Astrocyte of the spinal cord (primary cell): ENCODE measurements at regions not wholly inside any gene's neighbourhood (a gene's known extent, or its start where the extent isn't known, plus 50 kb on each side); places are given as distances from the start of the nearest gene placed in this dataset.

Experiments
- DNase-seq: peaks from one replicate; pipeline ENCODE4 v3.0.0; 2011; ENCODE audit warnings: low read depth, low spot score
- H3K4me3 ChIP-seq: 2 replicates; pipeline ENCODE4 v1.5.1; 2011; ENCODE audit warnings: low read depth, mild to moderate bottlenecking, low read length, moderate library complexity
- CTCF ChIP-seq: IDR thresholded peaks from 2 replicates; pipeline ENCODE4 v1.5.1; 2012; ENCODE audit warnings: low read depth, mild to moderate bottlenecking, low read length, inconsistent platforms
- in situ Hi-C: cut with HindIII; loops from 2 replicates; pipeline ENCODE4 v1.10.0; 2017; ENCODE audit warnings: low sequenced_read_pairs

DNA sequence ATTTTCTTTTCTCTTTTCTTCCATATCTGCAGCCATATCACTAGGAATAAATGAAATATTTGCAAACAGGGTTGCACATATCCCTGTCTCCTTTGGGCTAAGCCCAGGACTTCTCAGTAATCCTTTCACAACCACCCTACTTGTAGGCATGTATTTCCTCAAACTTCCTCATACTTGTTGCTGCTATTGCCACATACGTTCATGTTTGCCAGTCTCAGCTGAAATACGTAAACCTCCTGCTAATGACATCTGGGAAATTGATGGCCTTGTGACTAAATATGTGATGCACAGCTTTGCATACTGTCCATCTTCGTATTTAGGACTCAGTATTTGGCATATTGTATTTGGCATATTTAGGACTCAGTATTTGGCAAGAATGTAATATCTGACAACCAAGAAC lies 224.6 kb downstream of the PLK2 start:
- in situ Hi-C loops = no loop called here
- no peak overlapping the region for H3K4me3 ChIP-seq
- DNase-seq = no peak
- TF ChIP-seq CTCF = no peak

DNA sequence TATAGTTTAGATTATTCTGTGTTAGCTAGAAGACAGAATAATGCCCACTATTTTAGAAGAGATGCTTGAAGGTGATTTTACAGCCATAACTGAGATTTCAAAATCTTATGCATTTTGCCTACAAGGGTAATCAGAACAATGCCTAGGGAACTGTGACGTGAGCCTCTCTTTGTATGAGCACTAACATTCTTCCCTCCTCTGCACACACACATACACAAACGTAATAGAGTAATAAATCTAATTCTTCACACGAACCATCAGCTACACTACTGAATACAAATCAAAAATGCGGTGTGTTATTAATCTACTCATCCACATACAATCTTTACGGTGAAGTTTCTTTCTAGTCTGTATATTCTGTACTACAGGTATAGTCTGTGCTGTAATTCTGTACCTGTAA lies 227.8 kb downstream of the PLK2 start:
- H3K4me3 ChIP-seq = no peak overlapping the region
- in situ Hi-C loops = no loop called here
- TF ChIP-seq CTCF = no peak
- DNase-seq = no peak

DNA sequence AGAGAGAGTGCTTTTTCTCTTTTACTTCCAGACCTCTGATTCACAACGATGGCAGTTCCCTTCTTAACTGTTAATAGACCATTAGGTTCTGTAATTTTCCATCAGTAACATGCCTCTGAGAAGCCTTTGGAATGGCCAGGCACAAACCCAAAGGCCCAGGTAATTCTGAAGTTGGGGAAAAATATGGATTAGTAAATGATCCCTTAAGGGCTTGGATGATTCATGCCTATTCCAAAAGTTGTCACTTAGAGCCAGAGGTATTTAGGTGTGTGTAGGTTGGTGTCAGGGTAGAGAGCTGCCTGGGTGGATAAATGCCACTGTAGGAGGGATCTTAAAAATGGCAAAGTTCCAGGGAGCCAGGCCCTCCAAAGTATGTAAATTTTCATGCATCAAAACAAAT lies 228.8 kb downstream of the PLK2 start:
- in situ Hi-C loops = no loop called here
- no peak for DNase-seq
- no peak for TF ChIP-seq CTCF
- no peak overlapping the region for H3K4me3 ChIP-seq

DNA sequence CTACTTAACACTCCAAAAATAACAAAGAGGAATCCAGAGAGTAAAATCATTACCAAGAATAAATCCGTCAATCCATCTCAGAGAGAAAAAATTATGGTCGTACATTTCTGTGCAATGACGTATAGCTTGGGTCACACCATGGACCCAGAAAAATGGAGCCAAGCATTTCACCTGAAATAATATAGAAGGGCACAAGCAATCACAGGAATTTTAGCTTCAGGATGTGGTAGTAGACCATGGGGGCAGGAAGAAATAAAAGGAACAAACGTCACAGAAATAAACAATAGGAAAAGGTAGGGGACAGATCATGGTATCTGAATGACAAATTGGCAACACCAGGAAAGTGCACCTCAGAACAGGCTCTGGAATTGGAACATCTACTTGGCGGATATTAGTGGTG lies 231.0 kb downstream of the PLK2 start:
- H3K4me3 ChIP-seq = no peak overlapping the region
- no peak for DNase-seq
- TF ChIP-seq CTCF = no peak
- in situ Hi-C loops = no loop called here

DNA sequence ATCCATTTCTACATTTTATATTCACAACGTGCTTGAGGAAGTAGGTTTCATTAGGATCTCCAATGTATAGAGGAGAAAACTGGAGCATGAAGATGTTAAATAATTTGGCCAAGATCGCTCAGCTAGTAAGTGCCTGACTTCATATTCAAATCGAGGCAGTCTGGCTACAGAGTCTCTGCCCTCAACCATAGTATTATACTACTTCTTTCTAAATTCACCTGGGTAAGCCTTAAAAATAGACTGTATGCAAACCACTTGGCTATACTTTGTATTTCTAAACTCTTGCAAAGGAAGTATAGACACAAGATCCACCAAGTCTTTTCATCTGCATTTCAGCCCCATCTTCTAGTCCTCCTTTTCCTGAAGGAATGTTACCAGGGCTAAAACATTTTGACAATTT lies 232.0 kb downstream of the PLK2 start:
- no peak for DNase-seq
- no peak overlapping the region for H3K4me3 ChIP-seq
- in situ Hi-C loops = no loop called here
- no peak for TF ChIP-seq CTCF

- H3K4me3 ChIP-seq = no peak overlapping the region
- TF ChIP-seq CTCF = no peak
- in situ Hi-C loops = no loop called here
- DNase-seq = no peak
Measured at GRCh38 chr5:58224661-58225060, 235.2 kb downstream of the PLK2 start.

- no peak for TF ChIP-seq CTCF
- no peak for DNase-seq
- H3K4me3 ChIP-seq = no peak overlapping the region
- in situ Hi-C loops = no loop called here
Measured at GRCh38 chr5:58224221-58224620, 235.7 kb downstream of the PLK2 start.
